GM23248 (cell line): ENCODE measurements at regions not wholly inside any gene's neighbourhood (a gene's known extent, or its start where the extent isn't known, plus 50 kb on each side); places are given as distances from the start of the nearest gene placed in this dataset.

Experiments used
- DNase-seq: peaks from one replicate; pipeline ENCODE4 v3.0.0-alpha.2; 2015
- H2AFZ ChIP-seq: fragments of 200-600 bp; sonication (generic); 2 replicates; pipeline ENCODE4 v1.6.1; 2016; ENCODE audit warnings: antibody characterized with exemption
- H3F3A ChIP-seq: fragments of 200-600 bp; sonication (generic); 2 replicates; pipeline ENCODE4 v1.6.1; 2016; ENCODE audit warnings: mild to moderate bottlenecking, antibody characterized with exemption, mixed run types; ENCODE audit not compliant: insufficient read depth
- H3K27ac ChIP-seq: fragments of 200-600 bp; sonication (generic); 2 replicates; pipeline ENCODE4 v1.5.1; 2016; ENCODE audit warnings: mild to moderate bottlenecking
- H3K27me3 ChIP-seq: fragments of 200-600 bp; sonication (generic); replicated peaks from 2 replicates; pipeline ENCODE4 v1.6.1; 2016; ENCODE audit warnings: mild to moderate bottlenecking; ENCODE audit not compliant: insufficient read depth
- H3K36me3 ChIP-seq: fragments of 200-600 bp; sonication (generic); 2 replicates; pipeline ENCODE4 v1.6.1; 2016; ENCODE audit warnings: low read depth, mild to moderate bottlenecking
- H3K4me1 ChIP-seq: fragments of 200-600 bp; sonication (generic); 2 replicates; pipeline ENCODE4 v1.6.1; 2016; ENCODE audit warnings: mild to moderate bottlenecking; ENCODE audit not compliant: insufficient read depth
- H3K4me2 ChIP-seq: fragments of 200-600 bp; sonication (generic); one replicate; pipeline ENCODE4 v1.6.1; 2016; ENCODE audit warnings: mild to moderate bottlenecking; ENCODE audit not compliant: unreplicated experiment
- H3K4me3 ChIP-seq: fragments of 200-600 bp; sonication (generic); 2 replicates; pipeline ENCODE4 v1.5.1; 2016; ENCODE audit warnings: mild to moderate bottlenecking
- H3K79me2 ChIP-seq: fragments of 200-600 bp; sonication (generic); 2 replicates; pipeline ENCODE4 v1.6.1; 2016; ENCODE audit warnings: mild to moderate bottlenecking; ENCODE audit not compliant: insufficient read depth
- H3K9ac ChIP-seq: fragments of 200-600 bp; sonication (generic); 2 replicates; pipeline ENCODE4 v1.6.1; 2016; ENCODE audit warnings: mild to moderate bottlenecking
- H3K9me2 ChIP-seq: fragments of 200-600 bp; sonication (generic); 2 replicates; pipeline ENCODE4 v1.6.1; 2016; ENCODE audit warnings: mixed run types, mild to moderate bottlenecking, moderate library complexity; ENCODE audit not compliant: insufficient read depth
- H3K9me3 ChIP-seq: fragments of 200-600 bp; sonication (generic); one replicate; pipeline ENCODE4 v1.6.1; 2017; ENCODE audit warnings: low read depth
- H4K20me1 ChIP-seq: fragments of 200-600 bp; sonication (generic); 2 replicates; pipeline ENCODE4 v1.6.0; 2016; ENCODE audit not compliant: insufficient read depth
- EZH2 ChIP-seq: fragments of 200-600 bp; sonication (generic); IDR thresholded peaks from 2 replicates; pipeline ENCODE4 v1.6.1; 2018; ENCODE audit warnings: antibody characterized with exemption, mild to moderate bottlenecking; ENCODE audit not compliant: insufficient read depth, poor library complexity, severe bottlenecking
- EZH2phosphoT487 ChIP-seq: fragments of 200-600 bp; sonication (generic); IDR thresholded peaks from 2 replicates; pipeline ENCODE4 v1.6.1; 2018; ENCODE audit warnings: antibody characterized with exemption, moderate library complexity, mild to moderate bottlenecking, low read depth; ENCODE audit not compliant: insufficient read depth
- WGBS, 2 experiments: methylation state at CpG; one replicate each; pipeline ENCODE4 v1.1.6; 2015 to 2017; ENCODE audit warnings: low lambda C conversion rate in 2 of 2, low coverage in 1 of 2; ENCODE audit errors: missing lambda C conversion rate in 2 of 2; 5-methylcytosine and 5-hydroxymethylcytosine counted together
- in situ Hi-C: fragments of 300-500 bp; cut with MboI; formaldehyde crosslinking; loops from 2 replicates; pipeline ENCODE4 v1.15.0; 2020

- 0 out of 2 replicates have a peak, but pooled peaks cover 6% of the 10 kb centered on the region for H3K27me3 ChIP-seq
- H3K4me1 ChIP-seq = no peaks in the 10 kb centered on the region
- WGBS, 2 experiments = 70 to 75% methylated on average over 5 of the region's 5 CpGs
- no peak overlapping the region for H2AFZ ChIP-seq
- H3K9ac ChIP-seq = no peak overlapping the region
- no peak overlapping the region for H3K4me3 ChIP-seq
- no peak for TF ChIP-seq EZH2
- no peak for TF ChIP-seq EZH2phosphoT487
- DNase-seq = no peak
- H3K79me2 ChIP-seq = no peaks in the 10 kb centered on the region
- no peaks in the 10 kb centered on the region for H4K20me1 ChIP-seq
- no peaks in the 10 kb centered on the region for H3F3A ChIP-seq
- no peaks in the 10 kb centered on the region for H3K36me3 ChIP-seq
- in situ Hi-C loops = no loop called here
- no peaks in the 10 kb centered on the region for H3K9me3 ChIP-seq
- no peak overlapping the region for H3K4me2 ChIP-seq
- H3K9me2 ChIP-seq = no peaks in the 10 kb centered on the region
- H3K27ac ChIP-seq = no peak overlapping the region
Observed at GRCh38 chr6:110558575-110558974, 82.2 kb upstream of the SLC22A16 start.

DNA sequence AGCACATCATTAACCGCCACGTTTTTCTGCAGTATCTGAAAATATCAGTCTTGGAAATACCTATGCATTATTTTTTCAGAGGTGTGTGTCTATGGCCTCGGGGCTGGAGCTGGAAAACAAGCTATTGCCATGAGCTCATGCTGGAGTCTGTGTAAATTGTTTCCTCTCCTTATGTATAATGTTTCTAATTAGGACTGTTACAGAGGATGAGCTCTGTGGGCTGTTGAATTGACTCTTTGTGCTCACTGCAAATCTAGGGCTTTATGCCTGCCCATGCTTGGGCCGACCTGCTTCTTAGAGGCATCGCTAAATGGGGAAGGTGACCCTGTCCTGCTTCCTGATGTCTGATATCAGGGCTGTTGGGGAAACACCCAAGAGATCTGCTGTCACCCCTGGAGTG lies 80.8 kb upstream of the SLC22A16 start:
- H3K36me3 ChIP-seq = no peaks in the 10 kb centered on the region
- WGBS, 2 experiments = 22 to 30% methylated on average over 5 of the region's 5 CpGs

DNA sequence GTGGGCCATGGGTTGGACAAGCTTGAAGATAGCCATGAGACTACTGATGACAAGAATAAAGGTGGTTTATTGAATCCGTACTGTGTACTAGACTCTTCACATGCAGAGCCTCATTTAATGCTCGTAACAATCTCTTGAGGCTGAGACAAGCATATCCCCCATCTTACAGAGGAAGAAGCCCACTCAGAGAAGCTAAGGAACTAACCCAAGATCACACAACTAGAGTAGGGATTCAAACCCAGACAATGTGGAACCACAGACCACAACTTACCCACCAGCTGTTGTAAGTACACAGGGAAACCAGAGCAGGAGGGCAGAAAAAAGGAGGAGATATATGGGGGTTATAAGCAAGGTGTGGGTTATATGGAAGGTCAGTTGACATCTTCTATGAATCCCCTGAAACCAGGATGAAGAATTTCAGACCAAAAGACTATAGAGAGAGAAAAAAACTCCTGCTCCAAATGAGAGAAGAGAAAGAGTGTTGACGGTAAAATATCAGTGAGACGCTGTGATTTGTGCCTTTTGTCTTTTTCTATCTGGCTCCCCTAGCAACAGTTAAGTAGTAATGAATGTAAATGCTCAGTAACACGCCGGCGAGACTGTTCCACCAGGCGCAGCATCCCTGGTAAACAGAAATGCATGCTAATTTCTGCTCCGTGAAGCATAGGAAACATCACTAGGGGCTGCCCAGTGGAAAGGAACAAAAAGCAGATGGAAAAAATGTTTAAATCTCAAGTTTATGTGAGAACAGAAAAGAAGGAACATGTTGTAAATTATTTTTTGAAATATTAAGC lies 80.1 kb upstream of the SLC22A16 start:
- Histone ChIP-seq H3K9ac (no peak overlapping the region), H3K27me3 (0 out of 2 replicates have a peak, but pooled peaks cover 6% of the 10 kb centered on the region), H3K79me2 (no peaks in the 10 kb centered on the region), H3K36me3 (no peaks in the 10 kb centered on the region), H3K9me2 (no peaks in the 10 kb centered on the region), H3F3A (no peaks in the 10 kb centered on the region), H3K27ac (no peak overlapping the region), H3K9me3 (peaks cover 4% of the 10 kb centered on the region), H2AFZ (no peak overlapping the region), H3K4me2 (no peak overlapping the region), H3K4me3 (no peak overlapping the region), H3K4me1 (no peaks in the 10 kb centered on the region), H4K20me1 (no peaks in the 10 kb centered on the region)
- WGBS, 2 experiments = 39 to 41% methylated on average over 9 of the region's 9 CpGs
- TF ChIP-seq EZH2 = no peak
- no peak for TF ChIP-seq EZH2phosphoT487
- no peak for DNase-seq
- in situ Hi-C loops = no loop called here

More for the DNA sequence above, 80.8 kb upstream of the SLC22A16 start:
- no peak overlapping the region for H3K9ac ChIP-seq
- in situ Hi-C loops = no loop called here
- TF ChIP-seq EZH2 = no peak
- no peak for TF ChIP-seq EZH2phosphoT487
- peaks cover 4% of the 10 kb centered on the region for H3K9me3 ChIP-seq
- H3F3A ChIP-seq = no peaks in the 10 kb centered on the region
- H3K4me1 ChIP-seq = no peaks in the 10 kb centered on the region
- 0 out of 2 replicates have a peak, but pooled peaks cover 6% of the 10 kb centered on the region for H3K27me3 ChIP-seq
- H3K27ac ChIP-seq = no peak overlapping the region
- no peak overlapping the region for H3K4me3 ChIP-seq
- no peaks in the 10 kb centered on the region for H3K79me2 ChIP-seq
- DNase-seq = no peak
- no peak overlapping the region for H2AFZ ChIP-seq
- H4K20me1 ChIP-seq = no peaks in the 10 kb centered on the region
- H3K4me2 ChIP-seq = no peak overlapping the region
- H3K9me2 ChIP-seq = no peaks in the 10 kb centered on the region

DNA sequence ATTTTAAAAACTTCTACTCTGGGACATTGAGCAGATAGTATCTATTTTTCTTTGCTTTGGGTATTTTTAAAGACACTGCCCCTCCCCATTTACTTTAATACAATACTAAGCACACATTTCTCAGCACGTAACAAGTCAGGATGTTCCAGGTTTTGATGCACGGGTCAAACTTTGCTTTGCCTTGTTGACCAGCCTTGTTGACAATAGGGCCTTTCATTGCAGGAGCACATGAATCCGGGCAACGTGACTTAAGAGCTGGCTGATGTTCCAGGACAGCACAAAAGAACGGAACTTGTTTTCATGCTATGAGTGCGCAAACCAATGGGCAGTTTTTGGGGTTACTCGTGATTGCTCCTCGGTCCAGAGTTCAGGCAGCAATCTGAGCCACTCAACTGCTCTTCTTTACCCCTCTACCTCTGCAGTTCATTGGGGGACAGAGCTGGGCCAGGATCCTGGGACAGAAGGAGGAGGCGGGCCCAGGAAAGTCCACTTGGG lies 78.6 kb upstream of the SLC22A16 start:
- no peaks in the 10 kb centered on the region for H4K20me1 ChIP-seq
- WGBS, 2 experiments = 94 to 95% methylated on average over 9 of the region's 9 CpGs
- 0 out of 2 replicates have a peak, but pooled peaks cover 6% of the 10 kb centered on the region for H3K27me3 ChIP-seq
- H3F3A ChIP-seq = no peaks in the 10 kb centered on the region
- H3K9me3 ChIP-seq = peaks cover 4% of the 10 kb centered on the region
- TF ChIP-seq EZH2phosphoT487 (no peak), EZH2 (no peak)
- H3K9me2 ChIP-seq = no peaks in the 10 kb centered on the region
- no peak overlapping the region for H3K4me2 ChIP-seq
- H3K36me3 ChIP-seq = no peaks in the 10 kb centered on the region
- no peak overlapping the region for H3K27ac ChIP-seq
- H3K9ac ChIP-seq = no peak overlapping the region
- DNase-seq = no peak
- H2AFZ ChIP-seq = no peak overlapping the region
- no peaks in the 10 kb centered on the region for H3K79me2 ChIP-seq
- no peaks in the 10 kb centered on the region for H3K4me1 ChIP-seq
- no peak overlapping the region for H3K4me3 ChIP-seq
- in situ Hi-C loops = no loop called here
